ENCODE measurements at regions not wholly inside any gene's neighbourhood (a gene's known extent, or its start where the extent isn't known, plus 50 kb on each side); places are given as distances from the start of the nearest gene placed in this dataset.

GRCh38 chr1:83632906-83633305 lies 366.0 kb downstream of the TTLL7 start:
- TF ChIP-seq CTCF (IDR thresholded peaks at IDR 0.05): no peak

GRCh38 chr1:83631851-83632250 lies 367.1 kb downstream of the TTLL7 start:
- TF ChIP-seq CTCF (IDR thresholded peaks at IDR 0.05): no peak

- no peak for TF ChIP-seq CTCF (IDR thresholded peaks at IDR 0.05)
These were observed 371.9 kb downstream of the TTLL7 start for GRCh38 chr1:83627045-83627444.

- TF ChIP-seq CTCF (IDR thresholded peaks at IDR 0.05): no peak
These were observed 372.3 kb downstream of the TTLL7 start for GRCh38 chr1:83626603-83627002.

GRCh38 chr1:83625646-83626045 lies 373.3 kb downstream of the TTLL7 start:
- no peak for TF ChIP-seq CTCF (IDR thresholded peaks at IDR 0.05)

- TF ChIP-seq CTCF (IDR thresholded peaks at IDR 0.05): no peak
These were observed 378.9 kb downstream of the TTLL7 start for GRCh38 chr1:83620016-83620415.

- no peak for TF ChIP-seq CTCF (IDR thresholded peaks at IDR 0.05)
These were observed 379.6 kb downstream of the TTLL7 start for GRCh38 chr1:83619170-83619896.

- TF ChIP-seq CTCF (IDR thresholded peaks at IDR 0.05): no peak
These were observed 381.0 kb downstream of the TTLL7 start for GRCh38 chr1:83617883-83618282.
